GM23338 (cell line): ENCODE measurements at regions not wholly inside any gene's neighbourhood (a gene's known extent, or its start where the extent isn't known, plus 50 kb on each side); places are given as distances from the start of the nearest gene placed in this dataset.

ENCODE experiments used
- CREB1 ChIP-seq: fragments of 250-450 bp; sonication (Bioruptor Pico); IDR thresholded peaks from 2 replicates; pipeline ENCODE4 v1.5.0; 2020; ENCODE audit warnings: low read depth, mild to moderate bottlenecking, moderate library complexity
- EZH2 ChIP-seq: fragments of 200-600 bp; sonication (generic); IDR thresholded peaks from one replicate; pipeline ENCODE4 v1.8.0; 2017; ENCODE audit warnings: antibody characterized with exemption, mild to moderate bottlenecking, low read depth; ENCODE audit not compliant: unreplicated experiment
- EZH2phosphoT487 ChIP-seq: fragments of 200-600 bp; sonication (generic); IDR thresholded peaks from one replicate; pipeline ENCODE4 v1.8.1; 2018; ENCODE audit warnings: antibody characterized with exemption; ENCODE audit not compliant: unreplicated experiment
- JUNB ChIP-seq: IDR thresholded peaks from one replicate; pipeline ENCODE4 v1.6.1; 2016; ENCODE audit warnings: antibody characterized with exemption; ENCODE audit not compliant: unreplicated experiment
- NANOG ChIP-seq: IDR thresholded peaks from 2 replicates; pipeline ENCODE4 v1.6.1; 2016; ENCODE audit warnings: antibody characterized with exemption, borderline replicate concordance
- POLR2AphosphoS5 ChIP-seq: IDR thresholded peaks from 2 replicates; pipeline ENCODE4 v1.6.1; 2016; ENCODE audit warnings: antibody characterized with exemption, low read depth
- STAT1 ChIP-seq: IDR thresholded peaks from one replicate; pipeline ENCODE4 v1.6.1; 2016; ENCODE audit warnings: antibody characterized with exemption; ENCODE audit not compliant: unreplicated experiment
- ZNF114 ChIP-seq: fragments of 250-450 bp; sonication (Bioruptor Pico); IDR thresholded peaks from 2 replicates; pipeline ENCODE4 v1.5.0; 2020; ENCODE audit warnings: mild to moderate bottlenecking, moderate library complexity
- ZNF331 ChIP-seq: fragments of 250-450 bp; sonication (Bioruptor Pico); IDR thresholded peaks from 2 replicates; pipeline ENCODE4 v1.5.0; 2020; ENCODE audit warnings: low read depth, mild to moderate bottlenecking, moderate library complexity
- TF ChIP-seq, protein P1 (sequence below), 2 experiments: fragments of 200-600 bp in 1 of 2; sonication (generic) in 1 of 2; conservative IDR thresholded peaks; 2 replicates each; pipeline versions ENCODE4 v1.5.1 to v1.6.1; 2016 to 2017; ENCODE audit warnings: antibody characterized with exemption in 2 of 2, low read depth in 2 of 2, mild to moderate bottlenecking in 2 of 2, moderate library complexity in 1 of 2
- TF ChIP-seq, protein P2 (sequence below): fragments of 250-450 bp; sonication (Bioruptor Pico); IDR thresholded peaks from 2 replicates; pipeline ENCODE4 v1.5.0; 2020; ENCODE audit warnings: mild to moderate bottlenecking, moderate library complexity
- TF ChIP-seq, protein P3 (sequence below): IDR thresholded peaks from one replicate; pipeline ENCODE4 v1.6.1; 2018; ENCODE audit warnings: antibody characterized with exemption; ENCODE audit not compliant: unreplicated experiment
- TF ChIP-seq, protein P4 (sequence below): IDR thresholded peaks from 2 replicates; pipeline ENCODE4 v1.6.1; 2016; ENCODE audit warnings: antibody characterized with exemption

DNA sequence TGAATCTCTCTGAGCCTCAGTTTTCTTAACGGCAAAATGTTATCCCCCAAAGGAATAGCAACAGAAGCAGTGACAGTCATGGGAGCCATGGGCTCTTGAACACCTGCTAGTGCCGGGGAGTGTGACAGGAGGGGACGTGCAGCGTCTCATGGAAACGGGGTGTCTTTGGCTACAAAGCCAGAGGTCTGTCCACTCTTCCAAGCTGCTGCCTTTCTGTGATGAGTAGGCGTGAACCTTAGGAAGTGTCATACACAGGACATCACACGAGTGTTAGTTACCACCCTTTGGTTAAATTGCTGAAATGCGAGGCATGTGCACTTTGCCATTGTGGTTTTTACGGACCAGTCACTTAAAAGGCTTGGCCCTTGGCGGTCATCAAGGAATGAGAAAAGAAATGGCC is 93.4 kb downstream of the IRF8 start:
- TF ChIP-seq POLR2AphosphoS5 (no peak), EZH2 (no peak), CREB1 (CRISPR knock-in tag) (no peak), EZH2phosphoT487 (no peak), JUNB (no peak), ZNF114 (no peak), ZNF331 (CRISPR knock-in tag) (no peak), STAT1 (no peak), NANOG (no peak)
- TF ChIP-seq, protein P1, sequence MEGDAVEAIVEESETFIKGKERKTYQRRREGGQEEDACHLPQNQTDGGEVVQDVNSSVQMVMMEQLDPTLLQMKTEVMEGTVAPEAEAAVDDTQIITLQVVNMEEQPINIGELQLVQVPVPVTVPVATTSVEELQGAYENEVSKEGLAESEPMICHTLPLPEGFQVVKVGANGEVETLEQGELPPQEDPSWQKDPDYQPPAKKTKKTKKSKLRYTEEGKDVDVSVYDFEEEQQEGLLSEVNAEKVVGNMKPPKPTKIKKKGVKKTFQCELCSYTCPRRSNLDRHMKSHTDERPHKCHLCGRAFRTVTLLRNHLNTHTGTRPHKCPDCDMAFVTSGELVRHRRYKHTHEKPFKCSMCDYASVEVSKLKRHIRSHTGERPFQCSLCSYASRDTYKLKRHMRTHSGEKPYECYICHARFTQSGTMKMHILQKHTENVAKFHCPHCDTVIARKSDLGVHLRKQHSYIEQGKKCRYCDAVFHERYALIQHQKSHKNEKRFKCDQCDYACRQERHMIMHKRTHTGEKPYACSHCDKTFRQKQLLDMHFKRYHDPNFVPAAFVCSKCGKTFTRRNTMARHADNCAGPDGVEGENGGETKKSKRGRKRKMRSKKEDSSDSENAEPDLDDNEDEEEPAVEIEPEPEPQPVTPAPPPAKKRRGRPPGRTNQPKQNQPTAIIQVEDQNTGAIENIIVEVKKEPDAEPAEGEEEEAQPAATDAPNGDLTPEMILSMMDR (conservative IDR thresholded peaks at IDR 0.05; ENCODE audit: low read depth in 2 of 2) = no peak
- TF ChIP-seq, protein P2, sequence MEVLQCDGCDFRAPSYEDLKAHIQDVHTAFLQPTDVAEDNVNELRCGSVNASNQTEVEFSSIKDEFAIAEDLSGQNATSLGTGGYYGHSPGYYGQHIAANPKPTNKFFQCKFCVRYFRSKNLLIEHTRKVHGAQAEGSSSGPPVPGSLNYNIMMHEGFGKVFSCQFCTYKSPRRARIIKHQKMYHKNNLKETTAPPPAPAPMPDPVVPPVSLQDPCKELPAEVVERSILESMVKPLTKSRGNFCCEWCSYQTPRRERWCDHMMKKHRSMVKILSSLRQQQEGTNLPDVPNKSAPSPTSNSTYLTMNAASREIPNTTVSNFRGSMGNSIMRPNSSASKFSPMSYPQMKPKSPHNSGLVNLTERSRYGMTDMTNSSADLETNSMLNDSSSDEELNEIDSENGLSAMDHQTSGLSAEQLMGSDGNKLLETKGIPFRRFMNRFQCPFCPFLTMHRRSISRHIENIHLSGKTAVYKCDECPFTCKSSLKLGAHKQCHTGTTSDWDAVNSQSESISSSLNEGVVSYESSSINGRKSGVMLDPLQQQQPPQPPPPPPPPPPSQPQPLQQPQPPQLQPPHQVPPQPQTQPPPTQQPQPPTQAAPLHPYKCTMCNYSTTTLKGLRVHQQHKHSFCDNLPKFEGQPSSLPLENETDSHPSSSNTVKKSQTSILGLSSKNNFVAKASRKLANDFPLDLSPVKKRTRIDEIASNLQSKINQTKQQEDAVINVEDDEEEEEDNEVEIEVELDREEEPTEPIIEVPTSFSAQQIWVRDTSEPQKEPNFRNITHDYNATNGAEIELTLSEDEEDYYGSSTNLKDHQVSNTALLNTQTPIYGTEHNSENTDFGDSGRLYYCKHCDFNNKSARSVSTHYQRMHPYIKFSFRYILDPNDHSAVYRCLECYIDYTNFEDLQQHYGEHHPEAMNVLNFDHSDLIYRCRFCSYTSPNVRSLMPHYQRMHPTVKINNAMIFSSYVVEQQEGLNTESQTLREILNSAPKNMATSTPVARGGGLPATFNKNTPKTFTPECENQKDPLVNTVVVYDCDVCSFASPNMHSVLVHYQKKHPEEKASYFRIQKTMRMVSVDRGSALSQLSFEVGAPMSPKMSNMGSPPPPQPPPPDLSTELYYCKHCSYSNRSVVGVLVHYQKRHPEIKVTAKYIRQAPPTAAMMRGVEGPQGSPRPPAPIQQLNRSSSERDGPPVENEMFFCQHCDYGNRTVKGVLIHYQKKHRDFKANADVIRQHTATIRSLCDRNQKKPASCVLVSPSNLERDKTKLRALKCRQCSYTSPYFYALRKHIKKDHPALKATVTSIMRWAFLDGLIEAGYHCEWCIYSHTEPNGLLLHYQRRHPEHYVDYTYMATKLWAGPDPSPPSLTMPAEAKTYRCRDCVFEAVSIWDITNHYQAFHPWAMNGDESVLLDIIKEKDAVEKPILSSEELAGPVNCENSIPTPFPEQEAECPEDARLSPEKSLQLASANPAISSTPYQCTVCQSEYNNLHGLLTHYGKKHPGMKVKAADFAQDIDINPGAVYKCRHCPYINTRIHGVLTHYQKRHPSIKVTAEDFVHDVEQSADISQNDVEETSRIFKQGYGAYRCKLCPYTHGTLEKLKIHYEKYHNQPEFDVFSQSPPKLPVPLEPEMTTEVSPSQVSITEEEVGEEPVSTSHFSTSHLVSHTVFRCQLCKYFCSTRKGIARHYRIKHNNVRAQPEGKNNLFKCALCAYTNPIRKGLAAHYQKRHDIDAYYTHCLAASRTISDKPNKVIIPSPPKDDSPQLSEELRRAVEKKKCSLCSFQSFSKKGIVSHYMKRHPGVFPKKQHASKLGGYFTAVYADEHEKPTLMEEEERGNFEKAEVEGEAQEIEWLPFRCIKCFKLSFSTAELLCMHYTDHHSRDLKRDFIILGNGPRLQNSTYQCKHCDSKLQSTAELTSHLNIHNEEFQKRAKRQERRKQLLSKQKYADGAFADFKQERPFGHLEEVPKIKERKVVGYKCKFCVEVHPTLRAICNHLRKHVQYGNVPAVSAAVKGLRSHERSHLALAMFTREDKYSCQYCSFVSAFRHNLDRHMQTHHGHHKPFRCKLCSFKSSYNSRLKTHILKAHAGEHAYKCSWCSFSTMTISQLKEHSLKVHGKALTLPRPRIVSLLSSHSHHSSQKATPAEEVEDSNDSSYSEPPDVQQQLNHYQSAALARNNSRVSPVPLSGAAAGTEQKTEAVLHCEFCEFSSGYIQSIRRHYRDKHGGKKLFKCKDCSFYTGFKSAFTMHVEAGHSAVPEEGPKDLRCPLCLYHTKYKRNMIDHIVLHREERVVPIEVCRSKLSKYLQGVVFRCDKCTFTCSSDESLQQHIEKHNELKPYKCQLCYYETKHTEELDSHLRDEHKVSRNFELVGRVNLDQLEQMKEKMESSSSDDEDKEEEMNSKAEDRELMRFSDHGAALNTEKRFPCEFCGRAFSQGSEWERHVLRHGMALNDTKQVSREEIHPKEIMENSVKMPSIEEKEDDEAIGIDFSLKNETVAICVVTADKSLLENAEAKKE (CRISPR knock-in tag) = no peak
- TF ChIP-seq, protein P3, sequence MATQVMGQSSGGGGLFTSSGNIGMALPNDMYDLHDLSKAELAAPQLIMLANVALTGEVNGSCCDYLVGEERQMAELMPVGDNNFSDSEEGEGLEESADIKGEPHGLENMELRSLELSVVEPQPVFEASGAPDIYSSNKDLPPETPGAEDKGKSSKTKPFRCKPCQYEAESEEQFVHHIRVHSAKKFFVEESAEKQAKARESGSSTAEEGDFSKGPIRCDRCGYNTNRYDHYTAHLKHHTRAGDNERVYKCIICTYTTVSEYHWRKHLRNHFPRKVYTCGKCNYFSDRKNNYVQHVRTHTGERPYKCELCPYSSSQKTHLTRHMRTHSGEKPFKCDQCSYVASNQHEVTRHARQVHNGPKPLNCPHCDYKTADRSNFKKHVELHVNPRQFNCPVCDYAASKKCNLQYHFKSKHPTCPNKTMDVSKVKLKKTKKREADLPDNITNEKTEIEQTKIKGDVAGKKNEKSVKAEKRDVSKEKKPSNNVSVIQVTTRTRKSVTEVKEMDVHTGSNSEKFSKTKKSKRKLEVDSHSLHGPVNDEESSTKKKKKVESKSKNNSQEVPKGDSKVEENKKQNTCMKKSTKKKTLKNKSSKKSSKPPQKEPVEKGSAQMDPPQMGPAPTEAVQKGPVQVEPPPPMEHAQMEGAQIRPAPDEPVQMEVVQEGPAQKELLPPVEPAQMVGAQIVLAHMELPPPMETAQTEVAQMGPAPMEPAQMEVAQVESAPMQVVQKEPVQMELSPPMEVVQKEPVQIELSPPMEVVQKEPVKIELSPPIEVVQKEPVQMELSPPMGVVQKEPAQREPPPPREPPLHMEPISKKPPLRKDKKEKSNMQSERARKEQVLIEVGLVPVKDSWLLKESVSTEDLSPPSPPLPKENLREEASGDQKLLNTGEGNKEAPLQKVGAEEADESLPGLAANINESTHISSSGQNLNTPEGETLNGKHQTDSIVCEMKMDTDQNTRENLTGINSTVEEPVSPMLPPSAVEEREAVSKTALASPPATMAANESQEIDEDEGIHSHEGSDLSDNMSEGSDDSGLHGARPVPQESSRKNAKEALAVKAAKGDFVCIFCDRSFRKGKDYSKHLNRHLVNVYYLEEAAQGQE = no peak
- TF ChIP-seq, protein P4, sequence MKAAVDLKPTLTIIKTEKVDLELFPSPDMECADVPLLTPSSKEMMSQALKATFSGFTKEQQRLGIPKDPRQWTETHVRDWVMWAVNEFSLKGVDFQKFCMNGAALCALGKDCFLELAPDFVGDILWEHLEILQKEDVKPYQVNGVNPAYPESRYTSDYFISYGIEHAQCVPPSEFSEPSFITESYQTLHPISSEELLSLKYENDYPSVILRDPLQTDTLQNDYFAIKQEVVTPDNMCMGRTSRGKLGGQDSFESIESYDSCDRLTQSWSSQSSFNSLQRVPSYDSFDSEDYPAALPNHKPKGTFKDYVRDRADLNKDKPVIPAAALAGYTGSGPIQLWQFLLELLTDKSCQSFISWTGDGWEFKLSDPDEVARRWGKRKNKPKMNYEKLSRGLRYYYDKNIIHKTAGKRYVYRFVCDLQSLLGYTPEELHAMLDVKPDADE = no peak
